Activated naive CD4-positive, alpha-beta T cell treated with anti-CD3 and anti-CD28 coated beads, Interleukin-2, amount 10 ng/mL, durations not matched to agents 7 days and 5 days (primary cell): ENCODE measurements at regions not wholly inside any gene's neighbourhood (a gene's known extent, or its start where the extent isn't known, plus 50 kb on each side); places are given as distances from the start of the nearest gene placed in this dataset.

Source experiments
- CTCF ChIA-PET: fragments of 350-600 bp; sonication (Branson Sonifier 250); formaldehyde crosslinking; loops from one replicate; lab custom pipeline; 2021; ENCODE audit warnings: antibody characterized with exemption; lab: Charles Lee
- DNase-seq: peaks from one replicate; pipeline ENCODE4 v3.0.0-alpha.2; 2020
- H3K27ac Mint-ChIP-seq: one replicate; pipeline ENCODE4 v1.8.0; 2021; ENCODE audit warnings: mild to moderate bottlenecking, moderate library complexity, mixed read lengths
- H3K27me3 Mint-ChIP-seq: one replicate; pipeline ENCODE4 v1.8.0; 2021; ENCODE audit warnings: mild to moderate bottlenecking, mixed read lengths
- H3K36me3 Mint-ChIP-seq: one replicate; pipeline ENCODE4 v1.8.0; 2021; ENCODE audit warnings: mixed read lengths
- H3K4me1 Mint-ChIP-seq: one replicate; pipeline ENCODE4 v1.8.0; 2021; ENCODE audit warnings: mixed read lengths
- H3K4me3 Mint-ChIP-seq: one replicate; pipeline ENCODE4 v1.8.0; 2021; ENCODE audit warnings: mild to moderate bottlenecking, moderate library complexity, mixed read lengths
- H3K9me3 Mint-ChIP-seq: one replicate; pipeline ENCODE4 v1.8.0; 2021; ENCODE audit warnings: mixed read lengths

- H3K27ac Mint-ChIP-seq: no peak overlapping the region
- H3K4me1 Mint-ChIP-seq: no peaks in the 10 kb centered on the region
- H3K4me3 Mint-ChIP-seq: no peak overlapping the region
- H3K36me3 Mint-ChIP-seq: no peaks in the 10 kb centered on the region
- DNase-seq: no peak
- peaks cover 18% of the 10 kb centered on the region for H3K27me3 Mint-ChIP-seq
- CTCF ChIA-PET: no interaction called here
- no peaks in the 10 kb centered on the region for H3K9me3 Mint-ChIP-seq
Observed at GRCh38 chr11:116538677-116539076, 234.1 kb downstream of the BUD13 start.

- no peak for DNase-seq
- no peak overlapping the region for H3K27ac Mint-ChIP-seq
- no peaks in the 10 kb centered on the region for H3K36me3 Mint-ChIP-seq
- CTCF ChIA-PET: no interaction called here
- H3K9me3 Mint-ChIP-seq: no peaks in the 10 kb centered on the region
- H3K4me1 Mint-ChIP-seq: no peaks in the 10 kb centered on the region
- H3K27me3 Mint-ChIP-seq: peaks cover 24% of the 10 kb centered on the region
- H3K4me3 Mint-ChIP-seq: no peak overlapping the region
Observed at GRCh38 chr11:116537709-116538108, 235.1 kb downstream of the BUD13 start.

GRCh38 chr11:116537121-116537520 lies 235.7 kb downstream of the BUD13 start:
- Mint-ChIP-seq H3K36me3 (no peaks in the 10 kb centered on the region), H3K27ac (no peak overlapping the region), H3K9me3 (no peaks in the 10 kb centered on the region), H3K4me1 (no peaks in the 10 kb centered on the region), H3K27me3 (peaks cover 24% of the 10 kb centered on the region), H3K4me3 (no peak overlapping the region)
- CTCF ChIA-PET: no interaction called here
- DNase-seq: no peak

- H3K27ac Mint-ChIP-seq: no peak overlapping the region
- no peaks in the 10 kb centered on the region for H3K36me3 Mint-ChIP-seq
- CTCF ChIA-PET: no interaction called here
- H3K4me3 Mint-ChIP-seq: no peak overlapping the region
- peaks cover 24% of the 10 kb centered on the region for H3K27me3 Mint-ChIP-seq
- H3K4me1 Mint-ChIP-seq: no peaks in the 10 kb centered on the region
- H3K9me3 Mint-ChIP-seq: no peaks in the 10 kb centered on the region
- DNase-seq: no peak
Observed at GRCh38 chr11:116536416-116536815, 236.4 kb downstream of the BUD13 start.

GRCh38 chr11:116535994-116536393 lies 236.8 kb downstream of the BUD13 start:
- Mint-ChIP-seq H3K27me3 (peaks cover 24% of the 10 kb centered on the region), H3K9me3 (no peaks in the 10 kb centered on the region), H3K4me3 (no peak overlapping the region), H3K4me1 (no peaks in the 10 kb centered on the region), H3K27ac (no peak overlapping the region), H3K36me3 (no peaks in the 10 kb centered on the region)
- CTCF ChIA-PET: no interaction called here
- no peak for DNase-seq

- peaks cover 24% of the 10 kb centered on the region for H3K27me3 Mint-ChIP-seq
- DNase-seq: no peak
- H3K9me3 Mint-ChIP-seq: no peaks in the 10 kb centered on the region
- H3K27ac Mint-ChIP-seq: no peak overlapping the region
- H3K36me3 Mint-ChIP-seq: no peaks in the 10 kb centered on the region
- H3K4me3 Mint-ChIP-seq: no peak overlapping the region
- CTCF ChIA-PET: no interaction called here
- H3K4me1 Mint-ChIP-seq: no peaks in the 10 kb centered on the region
Observed at GRCh38 chr11:116535120-116535519, 237.7 kb downstream of the BUD13 start.

GRCh38 chr11:116534270-116534975 lies 238.4 kb downstream of the BUD13 start:
- no peaks in the 10 kb centered on the region for H3K9me3 Mint-ChIP-seq
- DNase-seq: no peak
- H3K27ac Mint-ChIP-seq: no peak overlapping the region
- no peak overlapping the region for H3K4me3 Mint-ChIP-seq
- no peaks in the 10 kb centered on the region for H3K36me3 Mint-ChIP-seq
- CTCF ChIA-PET: no interaction called here
- peaks cover 24% of the 10 kb centered on the region for H3K27me3 Mint-ChIP-seq
- H3K4me1 Mint-ChIP-seq: no peaks in the 10 kb centered on the region

GRCh38 chr11:116533186-116533825 lies 239.5 kb downstream of the BUD13 start:
- Mint-ChIP-seq H3K27ac (no peak overlapping the region), H3K36me3 (no peaks in the 10 kb centered on the region), H3K4me3 (no peak overlapping the region), H3K9me3 (no peaks in the 10 kb centered on the region), H3K4me1 (no peaks in the 10 kb centered on the region), H3K27me3 (peaks cover 24% of the 10 kb centered on the region)
- CTCF ChIA-PET: no interaction called here
- no peak for DNase-seq

- no peak overlapping the region for H3K4me3 Mint-ChIP-seq
- no peak for DNase-seq
- H3K4me1 Mint-ChIP-seq: no peaks in the 10 kb centered on the region
- H3K9me3 Mint-ChIP-seq: no peaks in the 10 kb centered on the region
- H3K36me3 Mint-ChIP-seq: no peaks in the 10 kb centered on the region
- H3K27me3 Mint-ChIP-seq: peaks cover 29% of the 10 kb centered on the region
- CTCF ChIA-PET: no interaction called here
- no peak overlapping the region for H3K27ac Mint-ChIP-seq
Observed at GRCh38 chr11:116532066-116532465, 240.7 kb downstream of the BUD13 start.

GRCh38 chr11:116530705-116531104 lies 242.1 kb downstream of the BUD13 start:
- DNase-seq: no peak
- Mint-ChIP-seq H3K4me3 (no peak overlapping the region), H3K27me3 (peaks cover 21% of the 10 kb centered on the region), H3K36me3 (no peaks in the 10 kb centered on the region), H3K27ac (no peak overlapping the region), H3K9me3 (no peaks in the 10 kb centered on the region), H3K4me1 (no peaks in the 10 kb centered on the region)
- CTCF ChIA-PET: no interaction called here

- H3K27me3 Mint-ChIP-seq: peaks cover 16% of the 10 kb centered on the region
- H3K36me3 Mint-ChIP-seq: no peaks in the 10 kb centered on the region
- no peak overlapping the region for H3K4me3 Mint-ChIP-seq
- no peaks in the 10 kb centered on the region for H3K4me1 Mint-ChIP-seq
- no peaks in the 10 kb centered on the region for H3K9me3 Mint-ChIP-seq
- no peak for DNase-seq
- CTCF ChIA-PET: no interaction called here
- no peak overlapping the region for H3K27ac Mint-ChIP-seq
Observed at GRCh38 chr11:116529271-116529670, 243.5 kb downstream of the BUD13 start.

- DNase-seq: no peak
- no peaks in the 10 kb centered on the region for H3K36me3 Mint-ChIP-seq
- CTCF ChIA-PET: no interaction called here
- no peaks in the 10 kb centered on the region for H3K9me3 Mint-ChIP-seq
- H3K27ac Mint-ChIP-seq: no peak overlapping the region
- peaks cover 5% of the 10 kb centered on the region for H3K27me3 Mint-ChIP-seq
- no peak overlapping the region for H3K4me3 Mint-ChIP-seq
- H3K4me1 Mint-ChIP-seq: no peaks in the 10 kb centered on the region
Observed at GRCh38 chr11:116527180-116527991, 245.4 kb downstream of the BUD13 start.

GRCh38 chr11:116525961-116526495 lies 246.8 kb downstream of the BUD13 start:
- peaks cover 5% of the 10 kb centered on the region for H3K27me3 Mint-ChIP-seq
- no peaks in the 10 kb centered on the region for H3K4me1 Mint-ChIP-seq
- H3K36me3 Mint-ChIP-seq: no peaks in the 10 kb centered on the region
- no peak overlapping the region for H3K4me3 Mint-ChIP-seq
- CTCF ChIA-PET: no interaction called here
- DNase-seq: no peak
- no peaks in the 10 kb centered on the region for H3K9me3 Mint-ChIP-seq
- no peak overlapping the region for H3K27ac Mint-ChIP-seq

GRCh38 chr11:116519499-116519898 lies 253.3 kb downstream of the BUD13 start:
- no peaks in the 10 kb centered on the region for H3K9me3 Mint-ChIP-seq
- H3K4me3 Mint-ChIP-seq: no peak overlapping the region
- DNase-seq: no peak
- CTCF ChIA-PET: no interaction called here
- no peaks in the 10 kb centered on the region for H3K36me3 Mint-ChIP-seq
- no peak overlapping the region for H3K27ac Mint-ChIP-seq
- no peaks in the 10 kb centered on the region for H3K4me1 Mint-ChIP-seq
- no peaks in the 10 kb centered on the region for H3K27me3 Mint-ChIP-seq
